SK-N-SH (cell line): ENCODE measurements at regions not wholly inside any gene's neighbourhood (a gene's known extent, or its start where the extent isn't known, plus 50 kb on each side); places are given as distances from the start of the nearest gene placed in this dataset.

Source experiments
- EP300 ChIP-seq, 2 experiments: IDR thresholded peaks; 2 replicates each; pipeline versions ENCODE4 v1.4.0 to v1.6.1; 2012; ENCODE audit warnings: borderline replicate concordance in 1 of 2, low read depth in 1 of 2, low read length in 1 of 2
- JUND ChIP-seq: IDR thresholded peaks from 2 replicates; pipeline ENCODE4 v1.4.0; 2012
- POLR2AphosphoS5 ChIP-seq: IDR thresholded peaks from 2 replicates; pipeline ENCODE4 v1.6.1; 2012; ENCODE audit warnings: low read depth, low read length
- RAD21 ChIP-seq: IDR thresholded peaks from 2 replicates; pipeline ENCODE4 v1.6.1; 2012; ENCODE audit warnings: mild to moderate bottlenecking, low read length
- SIN3A ChIP-seq: IDR thresholded peaks from 2 replicates; pipeline ENCODE4 v1.6.1; 2012; ENCODE audit warnings: low read depth, mild to moderate bottlenecking, low read length, moderate library complexity, borderline replicate concordance
- TF ChIP-seq, protein P1 (sequence below): fragments of 200-600 bp; sonication (generic); IDR thresholded peaks from 2 replicates; pipeline ENCODE4 v1.6.1; 2017; ENCODE audit warnings: antibody characterized with exemption, mild to moderate bottlenecking, moderate library complexity

GRCh38 chr20:50293284-50294139 is 102.9 kb downstream of the CEBPB start:
- TF ChIP-seq EP300 (IDR thresholded peaks at IDR 0.05; ENCODE audit: borderline replicate concordance in 1 of 2, low read depth in 1 of 2, low read length in 1 of 2) = no peak
- TF ChIP-seq POLR2AphosphoS5 = no peak
- no peak for TF ChIP-seq JUND
- TF ChIP-seq, protein P1, sequence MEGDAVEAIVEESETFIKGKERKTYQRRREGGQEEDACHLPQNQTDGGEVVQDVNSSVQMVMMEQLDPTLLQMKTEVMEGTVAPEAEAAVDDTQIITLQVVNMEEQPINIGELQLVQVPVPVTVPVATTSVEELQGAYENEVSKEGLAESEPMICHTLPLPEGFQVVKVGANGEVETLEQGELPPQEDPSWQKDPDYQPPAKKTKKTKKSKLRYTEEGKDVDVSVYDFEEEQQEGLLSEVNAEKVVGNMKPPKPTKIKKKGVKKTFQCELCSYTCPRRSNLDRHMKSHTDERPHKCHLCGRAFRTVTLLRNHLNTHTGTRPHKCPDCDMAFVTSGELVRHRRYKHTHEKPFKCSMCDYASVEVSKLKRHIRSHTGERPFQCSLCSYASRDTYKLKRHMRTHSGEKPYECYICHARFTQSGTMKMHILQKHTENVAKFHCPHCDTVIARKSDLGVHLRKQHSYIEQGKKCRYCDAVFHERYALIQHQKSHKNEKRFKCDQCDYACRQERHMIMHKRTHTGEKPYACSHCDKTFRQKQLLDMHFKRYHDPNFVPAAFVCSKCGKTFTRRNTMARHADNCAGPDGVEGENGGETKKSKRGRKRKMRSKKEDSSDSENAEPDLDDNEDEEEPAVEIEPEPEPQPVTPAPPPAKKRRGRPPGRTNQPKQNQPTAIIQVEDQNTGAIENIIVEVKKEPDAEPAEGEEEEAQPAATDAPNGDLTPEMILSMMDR = no peak
- no peak for TF ChIP-seq SIN3A
- TF ChIP-seq RAD21 = no peak
